DMS153 (cell line): ENCODE measurements at regions not wholly inside any gene's neighbourhood (a gene's known extent, or its start where the extent isn't known, plus 50 kb on each side); places are given as distances from the start of the nearest gene placed in this dataset.

Source experiments
- DNase-seq: peaks from one replicate; lab custom pipeline; 2025; lab: John Stamatoyannopoulos, UW

DNA sequence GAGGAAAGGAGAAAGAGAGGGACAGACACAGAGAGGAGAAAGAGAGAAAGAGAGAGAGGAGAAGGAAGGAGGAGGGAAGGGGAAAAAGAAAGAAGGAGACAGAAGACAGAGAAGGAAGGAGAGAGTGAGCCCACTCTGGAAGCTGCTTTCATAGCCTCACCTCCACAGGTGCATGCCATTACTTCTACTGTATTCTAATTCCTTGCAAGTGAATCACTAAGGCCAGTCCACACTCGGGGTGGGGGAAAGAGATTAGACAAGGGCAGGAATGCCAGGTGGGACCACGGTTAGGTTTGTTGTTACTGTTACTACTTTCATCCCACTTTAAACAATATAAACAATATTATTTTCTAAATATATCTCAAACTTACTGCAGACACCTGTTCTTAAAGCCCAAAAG is 684.5 kb upstream of the ARGLU1 start:
- DNase-seq = no peak

DNA sequence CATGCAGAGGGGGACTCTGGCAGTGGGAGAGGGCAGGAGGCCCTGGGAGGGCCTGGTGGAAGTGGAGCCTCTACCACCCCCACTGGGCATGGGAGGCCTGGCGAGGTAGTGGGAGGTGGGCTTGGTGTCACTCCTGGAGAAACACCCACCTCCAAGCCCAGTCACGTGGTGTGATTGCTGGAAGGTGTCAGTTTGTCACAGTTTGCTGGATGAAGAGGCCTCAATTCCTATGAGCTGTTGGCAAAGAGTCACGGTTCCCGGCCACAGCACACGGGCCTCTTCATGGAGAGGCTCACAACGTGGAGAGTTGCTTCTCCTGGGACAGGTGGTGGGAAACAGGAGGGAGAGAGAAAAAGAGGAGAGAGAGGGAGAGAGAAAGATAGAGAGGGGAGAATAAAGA is 684.1 kb upstream of the ARGLU1 start:
- DNase-seq = no peak

DNA sequence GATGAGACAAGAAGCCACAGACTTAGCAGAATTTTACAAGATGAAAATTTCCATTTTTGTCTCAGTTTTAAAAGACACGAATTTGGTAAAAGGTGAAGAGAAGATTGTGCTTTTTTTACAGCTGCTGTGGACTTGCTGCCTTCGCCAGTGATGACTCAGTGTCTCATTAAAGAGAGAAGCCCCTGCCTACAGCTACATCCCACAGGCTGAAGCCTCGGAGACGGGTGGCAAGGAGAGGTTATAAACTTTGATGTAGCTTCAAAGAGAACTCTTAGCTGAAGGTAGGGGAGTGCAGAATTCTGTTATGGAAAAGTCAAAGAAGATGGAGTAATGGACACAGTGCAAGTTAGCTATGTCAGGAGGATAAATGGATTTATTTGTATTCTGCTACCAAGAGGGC is 683.4 kb upstream of the ARGLU1 start:
- DNase-seq = no peak

DNA sequence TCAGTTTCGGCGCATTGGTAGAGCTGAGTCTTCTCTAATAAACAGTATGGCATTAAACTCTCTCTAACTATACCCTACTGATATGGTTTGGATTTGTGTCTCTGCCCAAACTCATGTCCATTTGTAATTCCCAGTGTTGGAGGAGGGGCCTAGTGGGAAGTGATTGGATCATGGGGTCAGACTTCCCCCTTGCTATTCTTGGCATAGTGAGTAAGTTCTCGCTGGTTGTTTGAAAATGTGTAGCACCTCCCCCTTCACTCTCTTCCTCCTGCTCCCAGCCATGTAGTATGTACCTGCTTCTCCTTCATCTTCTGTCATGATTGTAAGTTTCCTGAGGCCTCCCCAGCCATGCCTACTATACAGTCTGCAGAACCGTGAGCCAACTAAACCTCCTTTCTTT is 682.7 kb upstream of the ARGLU1 start:
- DNase-seq = no peak

DNA sequence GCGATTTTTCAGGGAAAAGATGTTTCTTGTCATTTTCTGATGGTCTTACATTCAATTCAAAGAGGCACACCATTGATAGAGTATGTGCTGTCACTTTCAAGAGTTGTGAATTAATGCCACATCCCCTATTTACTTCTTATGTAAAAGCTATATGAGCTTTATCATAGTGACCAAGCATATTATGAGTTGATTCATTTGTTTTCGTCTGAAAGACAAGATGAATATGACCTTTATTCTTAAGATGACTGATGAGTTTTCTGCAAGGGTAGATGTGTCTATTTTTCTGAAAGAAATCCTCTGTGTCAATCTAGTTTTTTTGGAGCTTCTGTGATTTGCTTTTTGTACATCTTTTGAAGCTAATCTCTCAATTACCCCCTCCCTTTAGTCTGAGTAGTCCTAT is 676.3 kb upstream of the ARGLU1 start:
- DNase-seq = no peak

DNA sequence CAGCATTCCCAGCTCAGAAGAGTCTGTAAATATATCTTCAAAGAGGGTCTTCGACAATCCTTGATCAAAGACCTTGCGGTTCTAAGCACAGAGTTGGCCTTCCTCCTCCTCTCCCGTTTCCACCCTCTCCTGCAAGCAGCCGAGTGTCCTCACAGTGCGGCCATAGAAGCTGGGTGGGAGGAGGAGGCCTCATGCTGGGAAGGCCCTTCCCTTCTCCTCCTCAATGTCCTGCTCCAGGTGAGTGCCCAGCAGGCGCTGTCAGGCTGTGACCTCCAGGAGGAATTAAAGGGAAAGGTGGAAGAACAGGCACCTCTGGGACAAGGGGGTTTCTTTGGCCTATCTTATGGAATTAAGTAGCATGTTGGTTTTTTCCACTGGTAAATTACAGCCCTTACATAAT is 674.2 kb upstream of the ARGLU1 start:
- DNase-seq = no peak

DNA sequence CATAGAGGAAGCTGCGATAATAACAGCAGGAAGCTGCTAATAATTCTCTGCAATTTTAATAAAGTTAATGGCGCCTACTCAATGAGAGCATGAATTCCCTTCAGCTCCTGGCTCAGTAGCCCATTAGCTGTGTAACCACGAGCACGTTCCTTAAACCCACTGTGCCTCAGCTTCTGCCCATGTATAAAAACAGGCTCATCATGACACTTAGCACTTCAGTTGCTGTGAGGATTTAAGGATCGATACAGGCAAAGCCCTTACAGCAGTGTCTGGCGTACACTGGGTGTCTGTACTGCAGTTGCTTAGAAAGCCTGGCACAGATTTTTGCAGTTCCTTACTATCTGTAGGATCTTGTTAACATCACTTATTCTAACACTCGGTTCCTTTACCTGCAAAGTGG is 673.4 kb upstream of the ARGLU1 start:
- no peak for DNase-seq

DNA sequence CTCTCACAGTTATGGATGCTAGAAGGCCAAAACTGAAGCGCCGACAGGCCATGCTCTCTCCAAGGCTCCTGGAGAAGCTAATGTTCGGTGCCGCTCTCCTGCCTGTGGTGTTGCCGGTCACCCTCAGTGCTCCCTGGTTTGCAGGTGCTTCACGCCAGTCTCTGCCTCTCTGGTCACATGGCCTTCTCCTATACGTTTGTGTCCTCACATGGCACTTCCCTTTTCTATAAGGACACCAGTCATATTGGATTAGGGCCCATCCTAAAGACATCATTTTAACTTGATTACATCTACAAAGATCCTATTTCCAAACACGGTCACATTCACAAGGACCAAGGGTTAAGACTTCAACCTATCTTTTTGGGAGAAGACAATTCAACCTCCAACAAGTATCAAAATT is 671.3 kb upstream of the ARGLU1 start:
- DNase-seq = no peak

DNA sequence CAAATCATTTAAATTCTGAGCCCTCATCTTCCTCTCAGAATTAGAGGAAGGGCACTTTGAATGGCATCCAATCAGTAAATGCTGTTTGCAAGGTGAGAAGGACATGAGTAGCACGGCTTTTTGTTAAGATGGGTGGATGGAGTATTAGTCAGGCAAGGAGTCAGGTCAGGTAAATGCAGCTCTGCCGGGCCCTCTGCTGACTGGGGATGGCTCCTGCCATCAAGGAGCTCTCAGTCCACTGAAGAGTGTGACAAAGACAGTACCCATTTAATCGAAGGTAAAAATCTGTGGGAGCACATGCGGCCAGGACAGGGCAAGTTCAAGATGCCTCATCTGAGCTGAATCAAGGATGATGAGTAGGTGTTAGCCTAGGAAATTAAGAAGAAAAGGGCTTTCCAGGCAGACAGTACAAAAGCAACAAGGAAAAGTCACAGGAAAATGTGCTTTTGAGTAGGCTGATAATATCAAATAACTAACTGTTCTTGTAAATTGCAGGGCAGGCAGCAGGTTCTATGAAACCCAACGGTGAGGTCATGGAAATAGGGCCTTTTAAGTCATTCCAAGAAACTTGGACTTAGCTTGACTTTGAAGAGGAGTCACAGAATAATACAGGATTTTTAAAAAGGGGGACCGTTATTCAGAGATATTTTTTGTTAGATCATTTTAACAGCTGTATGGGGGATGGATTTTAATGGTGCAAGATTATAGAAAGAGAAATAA is 670.5 kb upstream of the ARGLU1 start:
- no peak for DNase-seq

DNA sequence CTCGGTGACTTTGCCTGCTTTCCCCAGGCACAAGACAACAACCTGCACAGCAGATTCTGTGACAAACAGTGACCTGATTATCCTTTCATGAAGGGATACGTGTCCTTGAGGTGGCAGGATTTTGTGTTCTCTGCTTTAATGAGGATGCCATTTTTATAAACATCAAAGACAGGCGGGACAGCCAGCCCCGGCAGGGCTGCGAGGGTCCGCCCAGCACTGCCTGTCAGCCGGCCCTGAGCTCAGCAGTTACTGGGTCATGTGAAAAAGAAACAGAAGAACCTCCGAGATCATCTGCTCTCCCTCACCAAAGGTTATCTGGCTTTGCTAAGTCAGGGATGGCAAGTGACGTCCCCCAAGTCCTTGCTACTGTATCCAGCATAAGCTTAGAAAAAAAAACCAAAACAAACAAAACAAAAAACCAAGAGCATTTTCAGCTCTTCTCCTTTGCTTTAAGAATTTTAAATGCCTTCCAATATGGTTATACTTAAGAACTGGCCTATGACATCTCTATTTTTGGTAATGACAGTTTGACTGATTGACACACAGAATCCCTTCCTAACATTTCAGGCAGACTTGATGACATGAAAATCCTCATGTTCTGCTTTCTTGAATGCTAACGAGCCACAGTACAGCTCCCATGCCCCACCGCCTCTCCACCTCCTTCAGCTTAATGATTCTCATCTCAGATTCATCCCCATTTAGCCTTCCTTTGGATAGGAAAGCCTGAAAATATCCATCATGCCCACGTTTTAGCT is 666.6 kb upstream of the ARGLU1 start:
- no peak for DNase-seq

DNA sequence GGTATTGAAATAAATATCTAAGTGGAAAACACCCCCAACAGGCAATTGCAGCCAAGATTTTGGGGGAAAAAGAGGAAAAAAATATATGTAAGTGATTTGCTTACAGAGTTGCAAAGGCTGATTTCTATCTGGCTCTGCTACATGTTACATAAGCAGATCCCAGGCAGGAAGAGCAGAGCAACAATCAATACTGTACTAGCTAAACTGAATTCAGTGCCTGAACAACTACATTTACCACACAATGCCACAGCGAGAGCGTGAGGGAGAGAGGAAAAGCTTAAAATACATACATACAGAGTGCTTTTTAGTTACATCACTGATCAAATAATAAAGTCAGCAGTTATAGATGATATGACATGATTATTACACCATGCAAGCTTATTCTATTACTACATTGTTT is 665.6 kb upstream of the ARGLU1 start:
- DNase-seq = peak; percentile 44

DNA sequence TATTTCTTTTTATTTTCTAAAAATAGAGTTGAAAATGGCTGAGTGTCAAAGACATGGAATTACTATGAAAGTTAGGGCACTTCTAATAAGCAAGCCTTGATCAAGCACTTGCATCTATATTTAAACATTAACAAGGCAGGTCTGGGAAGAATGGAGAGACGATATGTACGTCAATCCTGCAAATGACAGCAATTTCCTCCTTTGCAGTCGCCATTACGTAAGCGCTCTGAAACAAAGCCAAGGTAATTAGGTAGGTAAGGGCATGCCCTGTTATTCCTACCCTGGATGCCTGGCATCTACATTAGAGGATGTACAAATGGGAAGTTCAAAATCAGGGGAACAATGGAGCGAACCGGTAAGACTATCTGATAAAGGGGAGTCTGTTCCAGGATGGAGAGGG is 664.0 kb upstream of the ARGLU1 start:
- DNase-seq = peak; percentile 87

DNA sequence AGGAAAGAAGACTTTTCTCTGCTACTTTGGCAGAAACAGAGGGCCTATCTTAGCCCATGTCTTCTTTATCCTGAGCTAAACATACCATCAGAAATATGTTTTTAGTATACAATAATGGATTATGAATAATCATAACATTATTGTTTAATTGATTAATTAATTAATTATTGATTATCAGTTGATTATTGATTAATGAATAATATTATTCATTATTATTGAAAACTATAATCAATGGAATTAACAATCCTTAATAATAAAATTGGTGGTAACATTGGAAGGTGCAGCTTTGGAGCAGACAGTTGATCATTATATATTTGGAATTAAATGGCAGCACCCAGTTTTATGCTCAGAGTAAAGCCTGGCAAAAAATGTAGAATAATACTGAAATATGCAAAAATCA is 655.9 kb upstream of the ARGLU1 start:
- DNase-seq = no peak

DNA sequence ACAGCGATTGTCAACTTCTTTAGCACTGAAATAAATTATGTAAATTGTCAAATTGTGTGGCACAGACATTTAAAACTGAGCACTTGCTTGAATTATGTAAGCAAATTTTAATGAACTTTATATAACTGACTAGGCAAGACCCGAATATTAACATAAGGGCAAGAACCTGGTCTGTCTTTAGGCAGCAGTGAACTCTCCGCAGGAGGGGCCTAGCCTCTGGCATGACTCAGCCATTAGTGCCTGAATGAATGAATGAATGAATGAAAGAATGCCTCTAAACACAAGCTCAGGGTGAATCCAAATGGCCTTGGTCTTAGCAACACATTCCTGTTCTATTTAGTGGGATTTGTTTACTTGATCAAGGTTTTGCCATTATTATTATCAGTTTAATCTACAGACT is 654.7 kb upstream of the ARGLU1 start:
- no peak for DNase-seq

DNA sequence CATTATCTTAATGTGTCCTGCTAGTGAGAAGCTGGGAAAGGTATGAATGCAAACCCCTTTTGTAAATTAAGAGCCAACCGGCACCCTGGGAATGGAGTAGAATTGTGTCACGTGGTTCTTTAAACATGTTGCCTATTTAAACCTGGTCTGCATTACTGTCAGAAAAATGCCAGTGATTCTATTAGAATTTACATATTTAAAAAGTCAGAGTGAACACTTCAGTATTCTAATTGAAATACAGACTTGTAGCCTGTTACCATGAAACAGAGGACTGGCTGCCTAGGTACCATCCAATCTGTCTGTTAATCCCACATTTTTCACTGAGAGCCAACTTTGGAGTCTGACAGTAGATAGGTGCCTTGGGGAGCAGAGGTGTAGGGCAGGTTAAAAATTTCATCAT is 652.3 kb upstream of the ARGLU1 start:
- no peak for DNase-seq

DNA sequence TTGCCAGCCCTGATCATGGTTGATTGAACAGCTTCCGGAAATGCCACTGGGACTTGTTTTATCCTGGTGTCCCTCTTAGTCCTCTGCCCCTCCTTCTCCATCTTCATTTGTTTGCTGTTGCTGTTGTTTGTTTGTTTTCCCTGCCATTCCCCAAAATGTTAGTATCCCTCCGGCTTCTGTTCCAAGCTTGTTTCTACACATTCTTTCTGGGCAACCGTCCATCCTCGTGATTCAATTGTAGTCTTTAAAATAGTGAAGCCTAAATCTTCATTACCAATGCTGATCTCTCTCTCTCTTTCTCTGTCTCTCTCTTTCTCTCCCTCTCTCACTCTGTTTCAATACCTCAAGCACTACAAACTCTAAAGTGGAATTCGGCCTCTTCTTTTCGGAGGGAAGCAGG is 649.3 kb upstream of the ARGLU1 start:
- peak; percentile 78 for DNase-seq

DNA sequence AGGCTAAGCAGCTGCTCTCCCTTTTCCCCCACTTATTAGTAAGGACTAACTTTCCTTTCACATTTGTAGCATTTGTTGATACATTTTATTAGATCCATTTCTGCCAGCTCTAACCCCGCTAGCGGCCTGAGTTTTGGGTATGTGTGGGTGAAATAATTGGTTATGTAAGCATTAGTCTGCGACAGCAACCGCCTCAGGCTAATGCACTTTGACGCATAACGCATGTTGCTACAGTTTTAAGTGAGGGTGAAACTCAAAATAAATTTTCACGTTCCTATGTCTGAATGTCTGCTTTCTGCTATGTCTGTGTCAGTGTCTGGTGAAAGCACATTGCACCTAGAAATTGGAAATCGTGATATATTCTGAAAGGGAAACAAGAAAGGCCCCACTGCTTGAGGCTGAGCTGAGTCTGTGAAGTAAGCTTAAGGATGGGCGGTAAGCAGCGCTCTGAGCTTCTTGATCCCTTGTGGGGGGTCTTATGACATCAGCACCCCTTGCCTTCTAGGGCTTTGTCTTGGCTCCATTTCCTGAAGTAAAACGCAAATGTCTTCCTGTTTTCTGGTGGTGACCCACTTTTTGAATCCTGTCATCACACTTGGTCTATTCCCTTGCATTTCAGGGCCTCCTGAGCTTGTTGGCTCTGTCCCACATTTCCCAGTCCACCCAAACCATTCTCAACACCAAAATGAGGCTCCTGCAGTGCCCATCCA is 648.3 kb upstream of the ARGLU1 start:
- no peak for DNase-seq

DNA sequence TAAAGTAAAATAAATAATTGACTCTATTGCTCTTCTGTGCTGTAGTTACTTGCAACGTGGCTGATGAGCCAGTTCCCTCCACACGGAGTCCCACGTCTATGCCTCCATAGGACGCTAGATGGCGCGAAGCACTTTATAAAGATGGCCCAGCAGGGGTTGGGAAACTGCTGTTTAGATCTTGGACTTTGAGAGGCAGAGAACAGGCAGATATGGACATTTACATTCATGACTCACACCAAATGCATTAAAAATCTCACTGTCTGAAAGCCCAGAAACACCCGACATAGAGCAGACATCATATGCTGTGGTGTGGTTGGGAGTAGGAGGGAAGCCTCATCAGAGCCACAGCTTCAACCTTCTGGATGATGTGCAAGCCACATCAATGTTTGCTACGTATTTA is 643.1 kb upstream of the ARGLU1 start:
- DNase-seq = peak; percentile 99

DNA sequence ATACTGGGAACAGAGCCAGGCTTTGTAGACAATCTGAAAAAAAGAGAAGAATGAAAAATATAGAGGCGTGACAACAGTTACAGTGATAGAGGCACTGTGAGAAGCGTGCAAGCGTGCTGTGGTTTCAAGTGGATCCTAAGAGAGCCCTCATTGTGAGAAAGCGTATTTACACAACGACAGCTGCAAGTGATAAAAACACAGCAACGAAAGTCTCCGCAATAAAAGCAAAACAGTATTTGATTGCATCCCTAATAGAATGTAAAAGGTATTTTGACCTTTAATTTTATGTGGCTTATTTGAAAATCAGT is 642.7 kb upstream of the ARGLU1 start:
- DNase-seq = peak; percentile 99

DNA sequence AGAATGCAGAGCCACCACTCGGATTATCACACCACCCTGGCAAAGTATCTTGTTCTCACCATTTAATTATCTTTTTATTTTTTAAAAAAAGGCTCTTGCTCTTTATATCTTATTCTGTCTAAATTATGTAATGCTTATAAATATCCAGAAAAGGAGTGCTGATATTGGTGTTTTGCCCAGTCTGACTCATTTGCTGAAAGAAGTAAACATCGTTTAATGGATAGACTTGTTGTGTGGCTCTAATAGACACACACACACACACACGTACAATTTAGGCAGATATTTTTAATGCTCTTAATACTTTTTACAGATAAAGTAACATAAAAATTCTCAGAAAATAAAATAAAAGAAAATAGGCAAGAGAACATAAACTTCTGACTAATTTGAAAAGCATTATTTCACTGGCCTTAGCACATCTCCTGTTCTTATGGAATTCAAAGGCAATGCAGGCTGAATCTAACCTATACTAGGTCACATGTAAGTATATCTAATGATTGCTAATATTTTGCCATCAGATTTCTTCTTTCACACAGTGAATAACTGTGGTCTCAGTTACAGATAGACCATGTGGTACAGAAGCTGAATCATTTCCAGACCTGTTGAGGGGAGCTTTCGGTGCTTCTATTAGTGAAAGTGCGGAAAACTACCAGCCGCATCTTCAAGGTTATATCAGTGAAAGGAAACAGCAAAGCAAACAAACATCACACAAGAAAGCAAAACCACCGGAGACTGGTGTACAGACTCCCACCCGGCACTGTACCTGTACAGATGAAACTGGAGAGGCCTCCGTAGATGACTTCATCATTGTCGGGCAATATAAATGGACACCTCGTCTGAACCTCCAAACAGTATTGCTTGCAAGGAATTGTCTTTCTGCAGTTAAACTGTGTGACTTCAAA is 642.1 kb upstream of the ARGLU1 start:
- DNase-seq = no peak

DNA sequence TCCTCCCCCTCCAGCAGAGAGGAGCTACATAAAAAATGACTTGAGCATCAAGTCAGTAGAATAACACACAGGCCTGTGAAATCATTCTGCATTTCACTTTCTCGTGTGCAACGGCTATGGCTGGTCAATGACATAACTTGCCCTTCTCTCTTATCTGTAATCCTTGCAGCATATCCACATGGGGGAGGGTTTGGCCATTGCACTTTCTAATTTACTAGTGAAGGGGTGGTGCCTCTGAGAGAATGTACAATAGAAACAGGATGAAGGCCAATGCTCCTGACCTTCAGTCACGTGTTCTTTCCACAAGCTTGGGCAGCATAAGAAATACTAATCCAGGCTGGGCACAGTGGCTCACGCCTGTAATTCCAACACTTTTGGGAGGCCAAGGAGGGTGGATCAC is 641.0 kb upstream of the ARGLU1 start:
- DNase-seq = no peak

DNA sequence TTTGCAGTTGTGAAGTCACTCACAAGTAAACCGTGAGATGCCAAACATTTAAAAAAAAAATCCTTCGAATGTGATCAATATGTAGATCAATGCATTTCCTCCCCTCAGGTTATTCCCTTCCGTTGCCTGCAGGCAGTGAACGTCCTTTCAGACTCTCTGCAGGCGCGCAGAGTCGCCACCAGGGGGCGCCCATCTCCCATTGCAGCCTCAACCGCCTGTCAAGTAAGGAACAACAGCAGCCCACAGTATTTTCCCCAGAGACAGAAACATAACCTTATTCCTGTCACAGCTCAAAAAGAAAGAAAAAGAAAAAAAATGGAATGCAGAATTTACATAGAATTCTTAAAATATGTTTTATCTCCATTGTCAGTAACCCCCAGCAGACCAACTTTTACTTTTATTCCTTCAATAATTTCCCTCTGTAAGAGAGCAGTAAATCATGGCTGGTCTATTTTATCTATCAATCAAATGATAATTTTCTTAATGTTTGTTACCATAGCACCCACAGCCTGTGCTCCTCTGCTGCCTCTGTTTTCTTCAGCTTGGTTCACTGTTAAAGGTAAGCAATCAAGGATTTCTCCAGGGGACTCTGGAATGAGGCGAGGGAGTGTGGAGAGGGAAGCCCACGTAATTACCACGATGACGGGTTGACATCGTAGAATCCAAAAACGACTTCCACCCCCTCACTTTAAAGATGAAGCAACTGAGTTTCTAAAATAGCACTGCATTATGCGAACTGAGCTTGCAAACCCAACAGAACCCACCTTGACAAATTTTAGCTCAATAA is 637.6 kb upstream of the ARGLU1 start:
- DNase-seq = peak; percentile 60
